Activated naive CD4-positive, alpha-beta T cell treated with anti-CD3 and anti-CD28 coated beads, Interleukin-2, amount 10 ng/mL, durations not matched to agents 7 days and 5 days (primary cell): ENCODE measurements at regions not wholly inside any gene's neighbourhood (a gene's known extent, or its start where the extent isn't known, plus 50 kb on each side); places are given as distances from the start of the nearest gene placed in this dataset.

Experiments
- CTCF ChIA-PET: fragments of 350-600 bp; sonication (Branson Sonifier 250); formaldehyde crosslinking; loops from one replicate; lab custom pipeline; 2021; ENCODE audit warnings: antibody characterized with exemption; lab: Charles Lee
- DNase-seq: peaks from one replicate; pipeline ENCODE4 v3.0.0-alpha.2; 2020
- H3K27ac Mint-ChIP-seq: one replicate; pipeline ENCODE4 v1.8.0; 2021; ENCODE audit warnings: mild to moderate bottlenecking, moderate library complexity, mixed read lengths
- H3K27me3 Mint-ChIP-seq: one replicate; pipeline ENCODE4 v1.8.0; 2021; ENCODE audit warnings: mild to moderate bottlenecking, mixed read lengths
- H3K36me3 Mint-ChIP-seq: one replicate; pipeline ENCODE4 v1.8.0; 2021; ENCODE audit warnings: mixed read lengths
- H3K4me1 Mint-ChIP-seq: one replicate; pipeline ENCODE4 v1.8.0; 2021; ENCODE audit warnings: mixed read lengths
- H3K4me3 Mint-ChIP-seq: one replicate; pipeline ENCODE4 v1.8.0; 2021; ENCODE audit warnings: mild to moderate bottlenecking, moderate library complexity, mixed read lengths
- H3K9me3 Mint-ChIP-seq: one replicate; pipeline ENCODE4 v1.8.0; 2021; ENCODE audit warnings: mixed read lengths

DNA sequence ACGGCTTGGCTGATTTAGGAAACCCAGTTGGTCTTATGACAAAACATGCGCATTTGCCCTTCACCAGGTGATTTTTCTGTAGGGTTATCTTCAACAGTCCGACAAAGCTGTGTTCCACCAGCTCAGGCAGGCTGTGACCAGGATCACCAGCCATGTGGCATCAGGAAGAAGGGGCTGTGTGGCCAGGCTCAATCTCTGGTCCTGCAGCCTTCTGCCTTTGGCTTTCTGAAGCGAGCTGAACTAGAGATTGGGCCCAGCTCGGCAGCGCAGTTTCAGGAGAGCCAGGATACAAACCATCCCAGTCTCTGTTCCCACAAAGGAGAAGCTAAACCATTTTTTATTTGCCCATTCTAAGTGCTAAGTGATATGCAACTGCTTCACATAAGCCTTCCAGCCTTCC lies 282.3 kb downstream of the SOX11 start:
- Mint-ChIP-seq H3K4me1 (no peaks in the 10 kb centered on the region), H3K36me3 (no peaks in the 10 kb centered on the region), H3K9me3 (peaks cover 6% of the 10 kb centered on the region), H3K27ac (no peak overlapping the region), H3K4me3 (no peak overlapping the region), H3K27me3 (no peaks in the 10 kb centered on the region)
- DNase-seq: no peak
- CTCF ChIA-PET: interaction anchor here (0.5 kb wide), 1 partner anchor 134 kb away, joined by 3 read pairs; no protein-coding TSS in a partner anchor

DNA sequence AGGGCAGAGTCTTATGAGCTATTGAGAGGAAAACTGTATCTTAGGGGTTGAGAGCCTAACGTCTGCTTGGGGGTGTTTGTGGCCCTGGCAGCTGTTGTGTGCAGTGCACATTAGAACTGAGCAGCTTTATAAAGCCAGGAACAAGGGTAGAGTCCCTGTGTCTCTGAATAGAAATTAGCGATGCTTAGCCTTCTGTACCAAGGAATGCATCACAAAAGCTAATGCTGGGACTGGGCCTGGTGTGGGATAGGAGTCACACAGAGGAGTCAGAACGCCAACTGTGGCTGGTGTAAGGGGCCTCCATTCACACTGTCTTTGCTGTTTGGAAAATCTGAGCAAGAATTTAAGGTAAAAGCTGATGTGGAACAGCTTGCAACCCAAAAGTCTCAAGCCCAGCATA lies 283.2 kb downstream of the SOX11 start:
- H3K27ac Mint-ChIP-seq: no peak overlapping the region
- no peaks in the 10 kb centered on the region for H3K4me1 Mint-ChIP-seq
- no peak overlapping the region for H3K4me3 Mint-ChIP-seq
- no peaks in the 10 kb centered on the region for H3K36me3 Mint-ChIP-seq
- H3K27me3 Mint-ChIP-seq: no peaks in the 10 kb centered on the region
- CTCF ChIA-PET: no interaction called here
- no peak for DNase-seq
- H3K9me3 Mint-ChIP-seq: peaks cover 6% of the 10 kb centered on the region

GRCh38 chr2:5976531-5977065 lies 284.4 kb downstream of the SOX11 start:
- DNase-seq: no peak
- no peak overlapping the region for H3K4me3 Mint-ChIP-seq
- no peaks in the 10 kb centered on the region for H3K36me3 Mint-ChIP-seq
- CTCF ChIA-PET: no interaction called here
- H3K27ac Mint-ChIP-seq: no peak overlapping the region
- no peaks in the 10 kb centered on the region for H3K4me1 Mint-ChIP-seq
- peaks cover 2% of the 10 kb centered on the region for H3K9me3 Mint-ChIP-seq
- H3K27me3 Mint-ChIP-seq: peaks cover 4% of the 10 kb centered on the region

- H3K9me3 Mint-ChIP-seq: no peaks in the 10 kb centered on the region
- no peak for DNase-seq
- no peak overlapping the region for H3K4me3 Mint-ChIP-seq
- H3K27ac Mint-ChIP-seq: no peak overlapping the region
- H3K27me3 Mint-ChIP-seq: peaks cover 4% of the 10 kb centered on the region
- H3K4me1 Mint-ChIP-seq: no peaks in the 10 kb centered on the region
- CTCF ChIA-PET: no interaction called here
- no peaks in the 10 kb centered on the region for H3K36me3 Mint-ChIP-seq
These were observed 285.3 kb downstream of the SOX11 start for GRCh38 chr2:5977477-5977876.

DNA sequence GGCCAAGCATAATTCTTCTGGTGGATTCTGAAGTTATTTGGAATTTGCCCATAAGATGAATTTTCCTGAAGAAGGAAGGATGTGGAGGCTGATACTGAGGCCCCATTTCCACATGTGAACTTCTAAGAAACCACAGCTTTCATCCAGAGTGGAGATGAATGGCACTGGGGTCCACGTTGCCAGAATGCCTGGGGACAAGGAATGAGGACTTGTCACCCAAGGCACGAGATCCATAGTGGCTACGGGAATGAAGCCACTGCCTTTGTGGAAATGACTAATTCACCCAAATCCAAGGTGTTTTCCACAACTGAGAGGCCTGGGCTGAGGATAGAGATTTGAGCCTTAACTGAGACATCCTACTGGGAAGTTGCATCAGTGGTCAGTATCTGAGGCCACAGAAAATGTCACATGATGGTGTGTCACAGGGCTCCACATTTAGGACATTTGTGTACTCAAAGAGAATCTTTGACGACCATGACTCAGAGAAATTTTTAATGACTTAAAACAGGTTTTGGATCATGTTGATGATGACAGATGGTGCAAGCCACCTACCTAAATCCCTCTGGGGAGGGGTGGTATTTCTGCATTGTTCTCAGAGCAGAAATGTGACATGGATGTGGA lies 286.1 kb downstream of the SOX11 start:
- Mint-ChIP-seq H3K27me3 (peaks cover 4% of the 10 kb centered on the region), H3K4me1 (no peaks in the 10 kb centered on the region), H3K4me3 (no peak overlapping the region), H3K9me3 (no peaks in the 10 kb centered on the region), H3K36me3 (no peaks in the 10 kb centered on the region), H3K27ac (no peak overlapping the region)
- no peak for DNase-seq
- CTCF ChIA-PET: no interaction called here

DNA sequence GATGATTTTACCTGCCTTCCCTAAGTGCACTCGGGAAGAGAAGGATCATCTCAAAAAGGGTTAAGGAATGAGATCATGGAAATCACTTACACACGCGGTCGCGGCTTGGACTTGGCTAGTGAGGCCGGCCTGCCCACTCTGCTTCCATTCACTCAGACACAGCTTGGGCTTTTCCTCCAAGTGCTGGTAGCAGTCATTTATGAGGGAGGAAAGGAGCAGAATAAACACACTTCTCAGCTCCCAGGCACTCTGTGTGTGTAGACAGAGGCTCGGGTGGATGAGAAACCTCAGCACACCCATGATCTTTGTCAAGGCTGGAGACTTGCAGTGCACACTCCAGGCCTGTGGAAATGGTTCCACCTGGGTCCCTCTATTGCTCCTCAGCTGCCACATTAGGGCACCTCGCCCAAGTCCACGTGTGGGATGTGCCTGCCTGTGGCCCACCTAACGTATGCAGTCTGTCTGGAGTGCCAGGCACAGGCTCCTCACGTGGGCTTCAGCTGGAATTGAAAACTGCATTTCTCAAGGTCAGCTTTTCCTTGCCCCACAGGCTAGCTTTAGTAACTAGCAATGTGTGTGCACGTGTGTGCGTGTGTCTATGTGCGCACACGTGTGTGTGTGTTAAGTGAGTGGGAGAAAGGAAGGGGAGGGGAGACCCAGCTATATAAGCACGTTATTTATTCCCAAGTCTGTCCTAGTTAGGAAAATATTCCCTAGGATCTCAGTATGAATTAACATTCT lies 288.4 kb downstream of the SOX11 start:
- Mint-ChIP-seq H3K27me3 (peaks cover 4% of the 10 kb centered on the region), H3K36me3 (no peaks in the 10 kb centered on the region), H3K9me3 (no peaks in the 10 kb centered on the region), H3K4me3 (no peak overlapping the region), H3K4me1 (no peaks in the 10 kb centered on the region), H3K27ac (no peak overlapping the region)
- CTCF ChIA-PET: no interaction called here
- no peak for DNase-seq

GRCh38 chr2:5982193-5982902 lies 290.2 kb downstream of the SOX11 start:
- no peak for DNase-seq
- Mint-ChIP-seq H3K27me3 (peaks cover 4% of the 10 kb centered on the region), H3K4me3 (no peak overlapping the region), H3K36me3 (no peaks in the 10 kb centered on the region), H3K9me3 (peaks cover 2% of the 10 kb centered on the region), H3K27ac (no peak overlapping the region), H3K4me1 (no peaks in the 10 kb centered on the region)
- CTCF ChIA-PET: no interaction called here

GRCh38 chr2:5982903-5983265 lies 290.7 kb downstream of the SOX11 start:
- H3K4me1 Mint-ChIP-seq: no peaks in the 10 kb centered on the region
- no peak overlapping the region for H3K4me3 Mint-ChIP-seq
- no peaks in the 10 kb centered on the region for H3K36me3 Mint-ChIP-seq
- no peak overlapping the region for H3K27ac Mint-ChIP-seq
- peaks cover 4% of the 10 kb centered on the region for H3K27me3 Mint-ChIP-seq
- CTCF ChIA-PET: no interaction called here
- DNase-seq: no peak
- H3K9me3 Mint-ChIP-seq: peaks cover 2% of the 10 kb centered on the region

GRCh38 chr2:5983511-5984272 lies 291.5 kb downstream of the SOX11 start:
- H3K9me3 Mint-ChIP-seq: peaks cover 2% of the 10 kb centered on the region
- CTCF ChIA-PET: no interaction called here
- no peaks in the 10 kb centered on the region for H3K36me3 Mint-ChIP-seq
- no peaks in the 10 kb centered on the region for H3K4me1 Mint-ChIP-seq
- peaks cover 4% of the 10 kb centered on the region for H3K27me3 Mint-ChIP-seq
- H3K4me3 Mint-ChIP-seq: no peak overlapping the region
- no peak for DNase-seq
- H3K27ac Mint-ChIP-seq: no peak overlapping the region

- Mint-ChIP-seq H3K27ac (no peak overlapping the region), H3K36me3 (no peaks in the 10 kb centered on the region), H3K4me1 (no peaks in the 10 kb centered on the region), H3K27me3 (peaks cover 4% of the 10 kb centered on the region), H3K9me3 (peaks cover 2% of the 10 kb centered on the region), H3K4me3 (no peak overlapping the region)
- CTCF ChIA-PET: no interaction called here
- no peak for DNase-seq
These were observed 292.1 kb downstream of the SOX11 start for GRCh38 chr2:5984273-5984655.

GRCh38 chr2:5984946-5985345 lies 292.8 kb downstream of the SOX11 start:
- H3K4me3 Mint-ChIP-seq: no peak overlapping the region
- H3K36me3 Mint-ChIP-seq: no peaks in the 10 kb centered on the region
- no peak for DNase-seq
- CTCF ChIA-PET: no interaction called here
- no peak overlapping the region for H3K27ac Mint-ChIP-seq
- H3K4me1 Mint-ChIP-seq: no peaks in the 10 kb centered on the region
- H3K27me3 Mint-ChIP-seq: peaks cover 4% of the 10 kb centered on the region
- peaks cover 2% of the 10 kb centered on the region for H3K9me3 Mint-ChIP-seq

GRCh38 chr2:5985536-5986385 lies 293.6 kb downstream of the SOX11 start:
- CTCF ChIA-PET: no interaction called here
- Mint-ChIP-seq H3K4me1 (no peaks in the 10 kb centered on the region), H3K36me3 (no peaks in the 10 kb centered on the region), H3K27ac (no peak overlapping the region), H3K4me3 (no peak overlapping the region), H3K27me3 (peaks cover 4% of the 10 kb centered on the region), H3K9me3 (peaks cover 2% of the 10 kb centered on the region)
- no peak for DNase-seq
